ENCODE measurements at regions not wholly inside any gene's neighbourhood (a gene's known extent, or its start where the extent isn't known, plus 50 kb on each side); places are given as distances from the start of the nearest gene placed in this dataset.

- FAIRE-seq = no peak
- H3K4me1 ChIP-seq (ENCODE audit: control insufficient read depth in 2 of 3, insufficient read depth in 2 of 3, low read depth in 1 of 3, low read length in 3 of 3) = no peaks in the 10 kb centered on the region
- intact Hi-C loops (cut with DNase I) = no loop called here
Observed at GRCh38 chr9:12627096-12627495, 66.1 kb upstream of the TYRP1 start.

GRCh38 chr9:12628546-12628945, 64.6 kb upstream of the TYRP1 start:
- no peaks in the 10 kb centered on the region for H3K9me3 ChIP-seq (ENCODE audit: control insufficient read depth in 2 of 3, insufficient read depth in 1 of 3, low read length in 3 of 3)
- no peak overlapping the region for H3K27ac ChIP-seq (ENCODE audit: low read depth in 2 of 2, low read length in 2 of 2)
- no peak overlapping the region for H3K9ac ChIP-seq (ENCODE audit: low read length in 3 of 3)
- DNase-seq (no peak), FAIRE-seq (no peak)
- H3K4me3 ChIP-seq (ENCODE audit: low read length in 3 of 3) = no peak overlapping the region
- TF ChIP-seq CTCF (IDR thresholded peaks at IDR 0.05; ENCODE audit: borderline replicate concordance, extremely low read depth, insufficient read depth) = no peak
- no peaks in the 10 kb centered on the region for H3K4me1 ChIP-seq (ENCODE audit: control insufficient read depth in 2 of 3, insufficient read depth in 2 of 3, low read depth in 1 of 3, low read length in 3 of 3)
- no peaks in the 10 kb centered on the region for H3K27me3 ChIP-seq (ENCODE audit: control insufficient read depth, insufficient read depth, low read length)
- intact Hi-C loops (cut with DNase I) = no loop called here
- no peaks in the 10 kb centered on the region for H3K36me3 ChIP-seq (ENCODE audit: control insufficient read depth in 2 of 3, insufficient read depth in 3 of 3, low read length in 3 of 3)

More at GRCh38 chr9:12627096-12627495, 66.1 kb upstream of the TYRP1 start:
- no peak overlapping the region for H3K9ac ChIP-seq (ENCODE audit: low read length in 3 of 3)
- no peaks in the 10 kb centered on the region for H3K27me3 ChIP-seq (ENCODE audit: control insufficient read depth, insufficient read depth, low read length)
- H3K9me3 ChIP-seq (ENCODE audit: control insufficient read depth in 2 of 3, insufficient read depth in 1 of 3, low read length in 3 of 3) = no peaks in the 10 kb centered on the region
- no peaks in the 10 kb centered on the region for H3K36me3 ChIP-seq (ENCODE audit: control insufficient read depth in 2 of 3, insufficient read depth in 3 of 3, low read length in 3 of 3)
- no peak for DNase-seq
- H3K4me3 ChIP-seq (ENCODE audit: low read length in 3 of 3) = no peak overlapping the region
- H3K27ac ChIP-seq (ENCODE audit: low read depth in 2 of 2, low read length in 2 of 2) = no peak overlapping the region
- no peak for TF ChIP-seq CTCF (IDR thresholded peaks at IDR 0.05; ENCODE audit: borderline replicate concordance, extremely low read depth, insufficient read depth)

GRCh38 chr9:12629067-12629466, 64.1 kb upstream of the TYRP1 start:
- FAIRE-seq (no peak), DNase-seq (no peak)
- H3K4me1 ChIP-seq (ENCODE audit: control insufficient read depth in 2 of 3, insufficient read depth in 2 of 3, low read depth in 1 of 3, low read length in 3 of 3) = peaks cover 0 to 2% (median 0%) of the 10 kb centered on the region in 3 donors
- H3K36me3 ChIP-seq (ENCODE audit: control insufficient read depth in 2 of 3, insufficient read depth in 3 of 3, low read length in 3 of 3) = no peaks in the 10 kb centered on the region
- H3K27ac ChIP-seq (ENCODE audit: low read depth in 2 of 2, low read length in 2 of 2) = no peak overlapping the region
- intact Hi-C loops (cut with DNase I) = no loop called here
- H3K9me3 ChIP-seq (ENCODE audit: control insufficient read depth in 2 of 3, insufficient read depth in 1 of 3, low read length in 3 of 3) = no peaks in the 10 kb centered on the region
- H3K4me3 ChIP-seq (ENCODE audit: low read length in 3 of 3) = no peak overlapping the region
- H3K27me3 ChIP-seq (ENCODE audit: control insufficient read depth, insufficient read depth, low read length) = no peaks in the 10 kb centered on the region
- no peak for TF ChIP-seq CTCF (IDR thresholded peaks at IDR 0.05; ENCODE audit: borderline replicate concordance, extremely low read depth, insufficient read depth)
- H3K9ac ChIP-seq (ENCODE audit: low read length in 3 of 3) = no peak overlapping the region

GRCh38 chr9:12631866-12632265, 61.3 kb upstream of the TYRP1 start:
- DNase-seq = peak in 2 of 5 donors; percentile 67 to 70
- no peak overlapping the region for H3K4me3 ChIP-seq (ENCODE audit: low read length in 3 of 3)
- no peak for FAIRE-seq
- intact Hi-C loops (cut with DNase I) = no loop called here
- H3K9ac ChIP-seq (ENCODE audit: low read length in 3 of 3) = no peak overlapping the region
- H3K4me1 ChIP-seq (ENCODE audit: control insufficient read depth in 2 of 3, insufficient read depth in 2 of 3, low read depth in 1 of 3, low read length in 3 of 3) = peaks cover 0 to 2% (median 0%) of the 10 kb centered on the region in 3 donors
- no peaks in the 10 kb centered on the region for H3K9me3 ChIP-seq (ENCODE audit: control insufficient read depth in 2 of 3, insufficient read depth in 1 of 3, low read length in 3 of 3)
- no peak for TF ChIP-seq CTCF (IDR thresholded peaks at IDR 0.05; ENCODE audit: borderline replicate concordance, extremely low read depth, insufficient read depth)
- H3K27ac ChIP-seq (ENCODE audit: low read depth in 2 of 2, low read length in 2 of 2) = no peak overlapping the region
- no peaks in the 10 kb centered on the region for H3K36me3 ChIP-seq (ENCODE audit: control insufficient read depth in 2 of 3, insufficient read depth in 3 of 3, low read length in 3 of 3)
- H3K27me3 ChIP-seq (ENCODE audit: control insufficient read depth, insufficient read depth, low read length) = no peaks in the 10 kb centered on the region

All from kidney (tissue), 13 donors.